HG03108 (cell line): ENCODE measurements at regions not wholly inside any gene's neighbourhood (a gene's known extent, or its start where the extent isn't known, plus 50 kb on each side); places are given as distances from the start of the nearest gene placed in this dataset.
"Not testable (repeated sequence)": the region's sequence is repeated elsewhere in the genome, so short reads cannot be mapped to it uniquely, and the experiment has no call there.

Experiments
- ATAC-seq: cut with Tn5 transposase; IDR thresholded peaks from one replicate; pipeline ENCODE4 v1.9.1; 2021; ENCODE audit warnings: moderate library complexity; ENCODE audit not compliant: unreplicated experiment

DNA sequence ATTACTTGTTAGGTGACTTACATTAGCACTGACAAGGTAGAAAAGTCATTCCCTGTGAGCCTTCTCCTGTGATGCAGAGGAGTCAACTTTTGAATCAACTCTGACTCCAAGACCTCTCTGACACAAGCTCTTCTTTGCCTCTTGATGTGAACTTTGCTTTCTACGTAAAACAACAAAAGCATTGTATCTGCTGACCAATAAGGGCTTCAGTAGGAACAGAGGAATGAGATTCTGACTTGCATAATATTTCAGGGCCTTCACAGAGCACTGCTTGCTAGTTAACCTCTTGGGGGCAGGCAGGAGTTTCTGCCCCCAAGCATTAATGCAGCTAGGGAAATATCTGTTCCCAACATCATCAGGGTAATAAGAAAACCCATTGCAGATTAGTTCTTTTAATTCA, 791.5 kb downstream of the BCL11A start:
- ATAC-seq = no peak

DNA sequence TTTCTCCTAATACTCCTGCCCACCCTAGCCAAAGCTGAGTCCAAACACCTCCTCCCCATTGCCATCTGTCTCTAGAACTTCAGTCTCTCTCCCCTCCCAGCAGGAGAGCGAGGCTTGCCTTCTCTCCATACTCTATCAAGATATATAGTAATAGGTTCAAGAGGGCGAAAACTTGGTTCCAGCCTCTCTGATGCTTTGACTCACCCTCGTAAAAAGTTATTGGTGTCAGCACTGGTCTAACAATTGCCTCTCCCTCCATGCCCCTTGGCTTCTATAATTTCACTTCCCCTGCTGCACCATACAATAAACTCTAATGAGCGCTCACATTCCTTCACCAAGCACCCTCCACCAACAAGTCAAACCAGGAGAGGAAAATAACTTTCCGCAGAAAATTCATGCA, 797.3 kb downstream of the BCL11A start:
- ATAC-seq = no peak

DNA sequence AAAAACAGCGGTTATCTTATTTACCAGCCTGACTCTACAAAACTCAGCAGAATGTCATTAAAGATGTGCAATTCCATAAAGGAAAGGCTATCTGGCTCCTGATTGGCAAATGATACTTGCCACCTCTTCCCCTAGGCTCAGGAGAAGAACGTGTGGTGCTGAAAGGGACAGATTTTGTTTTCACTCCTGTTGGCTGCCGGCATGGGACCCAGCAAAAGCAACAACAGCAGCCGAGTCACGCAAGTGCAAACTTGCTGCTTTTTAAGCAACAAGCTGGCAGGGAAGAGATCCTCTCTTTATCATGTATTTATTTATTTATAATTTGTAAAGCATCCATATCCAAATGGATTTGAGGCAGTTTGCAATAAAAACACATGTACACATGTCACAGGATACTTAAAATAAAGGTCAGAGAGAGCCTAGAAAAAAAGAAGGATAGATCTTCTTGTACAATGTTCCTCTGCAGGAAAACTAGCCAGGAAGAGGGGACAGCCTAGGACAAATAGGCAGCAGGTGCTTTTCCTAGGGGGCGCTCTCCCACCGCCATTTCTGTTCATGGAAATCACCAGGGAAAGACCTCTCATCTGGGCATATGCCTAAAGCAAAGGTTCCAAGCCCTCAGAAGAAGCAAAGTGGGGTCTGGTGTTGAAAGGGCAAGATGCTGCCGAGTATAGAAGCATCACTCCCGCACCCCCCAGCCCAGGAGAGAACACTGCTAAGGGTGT, 799.3 kb downstream of the BCL11A start:
- ATAC-seq = no peak

DNA sequence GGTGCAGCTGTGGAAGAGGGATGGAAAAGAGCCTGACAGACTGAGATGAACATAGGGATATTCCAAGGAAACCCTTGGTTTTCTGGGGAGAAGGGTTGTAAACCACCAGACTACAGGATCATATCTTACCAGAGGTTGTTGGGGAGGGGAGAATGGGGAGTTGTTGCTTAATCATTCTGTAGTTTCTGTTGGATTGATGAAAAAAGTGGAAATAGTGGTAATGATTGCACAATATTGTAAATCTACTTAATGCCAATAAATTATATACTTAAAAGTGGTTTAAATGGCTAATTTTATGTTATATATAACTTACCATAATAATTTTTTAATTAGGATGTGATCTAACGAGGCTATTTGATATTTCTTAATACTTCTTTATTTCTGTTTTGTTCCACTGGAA, 800.9 kb downstream of the BCL11A start:
- ATAC-seq = no peak

DNA sequence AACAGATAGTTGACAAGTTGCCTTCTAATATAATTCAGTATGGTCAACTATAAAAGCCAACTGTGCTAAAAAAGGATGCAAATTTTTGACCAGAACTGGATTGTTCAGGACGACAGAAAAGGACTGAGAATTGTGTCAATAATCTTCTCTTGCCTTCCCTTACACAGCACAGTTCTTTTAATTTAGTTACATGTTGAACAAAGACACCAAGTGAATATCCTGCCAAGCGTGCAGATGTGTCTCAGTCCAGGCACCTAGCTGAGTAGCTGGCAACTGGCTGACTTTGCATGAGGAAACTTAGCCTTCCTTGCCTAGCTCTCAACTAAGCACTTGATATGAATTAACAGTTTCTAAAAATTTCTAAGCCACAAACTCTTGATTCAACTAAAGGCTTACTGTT, 801.4 kb downstream of the BCL11A start:
- ATAC-seq = no peak

DNA sequence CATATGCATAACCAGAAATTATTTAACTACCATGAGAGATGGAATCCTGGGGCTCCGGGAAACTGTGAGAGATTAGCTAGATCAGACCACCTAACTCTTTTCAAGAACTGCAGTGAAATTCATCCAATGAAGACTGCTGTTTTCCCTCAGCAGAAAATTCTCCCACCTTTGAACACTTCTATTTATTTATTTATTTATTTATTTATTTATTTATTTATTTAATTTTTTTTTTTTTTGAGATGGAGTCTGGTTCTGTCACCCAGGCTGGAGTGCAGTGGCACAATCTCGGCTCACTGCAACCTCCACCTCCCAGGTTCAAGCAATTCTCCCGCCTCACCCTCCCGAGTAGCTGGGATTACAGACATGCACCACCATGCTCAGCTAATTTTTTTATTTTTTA, 802.2 kb downstream of the BCL11A start:
- ATAC-seq = not testable (repeated sequence)

DNA sequence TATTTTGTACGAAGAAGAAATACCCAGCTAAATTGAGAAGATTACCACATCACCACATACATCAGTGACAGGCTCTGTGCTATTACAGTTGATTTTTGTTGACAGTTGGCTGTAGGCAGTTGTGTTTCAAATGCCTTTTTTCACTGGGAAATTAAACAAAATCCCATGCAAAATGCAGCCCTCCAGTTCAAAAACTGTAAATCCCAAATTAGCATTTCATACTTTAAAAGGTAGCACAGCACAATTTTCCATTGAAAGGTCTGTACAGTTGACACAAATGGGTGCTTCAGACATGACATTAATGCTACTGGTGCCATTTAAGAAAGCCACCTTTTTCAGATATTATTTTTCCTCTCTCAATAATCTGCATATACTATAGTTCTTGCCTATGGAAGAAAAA, 807.2 kb downstream of the BCL11A start:
- ATAC-seq = no peak

DNA sequence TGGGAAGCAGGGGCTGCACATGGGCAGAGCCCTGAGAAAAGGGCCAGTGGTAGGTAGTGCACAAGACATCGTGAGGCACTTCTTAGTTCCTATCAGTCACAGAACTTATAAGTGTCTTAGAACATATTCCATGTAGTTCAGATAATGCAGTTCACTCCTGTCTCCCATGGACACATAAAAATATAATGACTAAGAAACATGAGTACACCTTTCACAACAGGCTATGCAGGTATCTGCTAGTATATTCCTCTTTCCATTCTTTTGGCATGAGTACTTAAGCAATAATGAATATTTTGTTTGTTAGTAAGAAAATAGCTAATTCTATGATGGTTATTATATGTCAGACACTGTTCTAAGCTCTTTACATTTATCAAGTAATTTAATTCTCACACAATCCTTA, 808.4 kb downstream of the BCL11A start:
- no peak for ATAC-seq

DNA sequence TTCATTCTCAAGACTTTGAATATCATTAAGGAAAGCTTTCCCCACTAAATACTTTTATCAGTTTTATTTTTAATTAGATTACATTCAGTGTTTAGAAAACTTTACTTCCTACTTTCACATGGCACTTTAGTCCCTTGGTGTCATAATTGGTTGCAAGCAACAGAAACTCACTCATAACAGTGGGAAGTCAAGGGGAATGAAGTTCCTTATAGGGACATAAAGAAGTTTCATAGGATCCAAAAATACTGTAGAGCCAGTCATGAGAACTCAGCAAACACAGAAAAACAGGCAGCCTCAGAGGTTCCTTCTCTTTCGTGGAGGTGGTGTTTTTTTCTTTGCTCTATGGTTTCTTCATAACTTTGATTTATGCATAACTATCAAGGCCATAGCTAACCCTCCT, 809.0 kb downstream of the BCL11A start:
- ATAC-seq = no peak

DNA sequence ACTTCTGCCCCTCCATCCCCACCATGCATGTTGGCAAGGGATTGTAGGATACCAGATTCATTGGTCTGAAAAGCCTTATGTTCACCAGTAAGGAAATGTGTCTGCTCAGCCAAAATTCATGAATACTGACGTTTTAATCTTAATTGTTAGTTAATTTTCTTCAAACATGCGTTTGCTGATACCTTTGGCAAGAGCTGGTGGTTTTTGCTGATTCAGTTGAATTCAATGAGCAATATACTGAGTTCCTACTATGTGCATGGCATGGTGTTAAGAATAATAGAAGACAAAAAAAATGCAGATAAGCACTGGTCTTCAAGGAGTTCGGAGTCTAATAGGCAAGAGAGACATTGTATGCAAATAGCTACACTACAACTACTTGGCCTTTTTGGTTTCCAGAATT, 811.6 kb downstream of the BCL11A start:
- ATAC-seq = no peak

DNA sequence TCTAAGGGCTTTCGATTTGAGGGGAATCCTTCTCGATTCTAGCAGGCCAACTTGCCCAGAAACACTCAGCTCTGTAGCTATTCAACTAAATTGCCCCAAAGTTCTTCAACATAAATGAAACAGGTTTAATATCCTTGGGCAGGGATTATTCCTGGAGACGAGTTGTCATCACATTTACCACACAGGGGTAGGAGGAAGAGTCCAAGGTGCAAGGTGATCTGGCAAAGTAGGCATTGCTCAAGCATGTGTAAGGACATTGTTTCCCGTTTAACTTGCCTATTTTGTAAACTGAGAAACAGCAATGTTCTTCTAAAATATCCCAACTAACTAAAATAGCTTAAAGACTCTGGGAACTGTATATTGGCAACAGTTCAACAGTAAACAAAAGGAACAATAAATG, 814.3 kb downstream of the BCL11A start:
- no peak for ATAC-seq

DNA sequence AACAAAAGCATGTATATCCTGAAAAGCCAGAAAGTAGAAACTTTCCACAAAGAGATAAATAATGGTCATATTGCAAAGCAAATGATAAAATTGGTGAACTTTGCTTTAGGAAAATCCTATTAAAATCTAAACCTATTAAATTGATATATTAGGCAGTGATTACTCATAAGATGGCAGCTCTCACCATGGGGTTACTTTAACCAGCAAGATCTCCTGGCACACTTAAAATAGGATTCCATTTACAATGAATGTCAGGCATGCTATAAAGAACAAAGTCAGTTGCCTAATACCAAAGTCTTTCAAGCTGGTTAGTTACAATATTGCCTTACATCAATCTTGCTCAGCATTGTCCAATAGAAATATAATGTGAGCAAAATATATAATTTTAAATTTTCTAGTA, 816.2 kb downstream of the BCL11A start:
- no peak for ATAC-seq

DNA sequence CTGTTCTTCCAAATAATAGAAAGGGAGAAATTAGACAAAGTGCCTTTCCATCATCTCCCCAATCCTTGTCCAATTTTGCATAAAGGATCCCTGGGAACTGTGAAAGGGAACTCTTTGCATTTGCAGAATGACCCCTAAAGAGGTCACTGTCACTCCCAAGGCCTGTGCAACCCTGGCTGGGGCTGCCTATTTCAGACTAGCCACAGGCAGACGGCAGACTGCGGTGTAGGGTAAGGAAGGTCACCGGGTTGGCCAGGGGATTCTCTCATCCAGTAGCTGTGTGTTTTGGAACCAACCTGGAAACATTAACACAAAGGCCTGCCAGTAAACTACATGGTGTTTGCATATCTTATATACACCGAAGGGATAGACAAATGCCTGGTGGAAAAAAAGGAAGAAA, 818.7 kb downstream of the BCL11A start:
- ATAC-seq = no peak

DNA sequence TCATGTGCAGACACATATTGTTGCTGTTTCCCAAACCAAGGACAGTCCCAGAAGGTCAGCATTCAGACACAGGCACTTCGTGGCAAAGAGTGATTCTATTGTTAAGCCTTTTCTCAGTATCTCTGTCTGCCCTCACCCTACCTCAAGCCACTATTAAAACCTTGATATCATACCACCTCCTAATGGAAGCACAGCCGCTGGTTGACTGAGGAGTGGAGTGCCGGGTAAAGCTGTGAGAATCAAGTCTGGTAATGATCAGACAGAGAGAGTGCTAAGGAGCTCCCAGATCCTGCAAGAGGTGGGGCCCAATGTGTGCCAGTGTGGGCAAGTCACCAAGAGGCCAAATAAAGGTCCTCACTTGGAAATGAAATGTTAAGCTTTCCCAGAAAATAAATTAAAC, 819.5 kb downstream of the BCL11A start:
- no peak for ATAC-seq

DNA sequence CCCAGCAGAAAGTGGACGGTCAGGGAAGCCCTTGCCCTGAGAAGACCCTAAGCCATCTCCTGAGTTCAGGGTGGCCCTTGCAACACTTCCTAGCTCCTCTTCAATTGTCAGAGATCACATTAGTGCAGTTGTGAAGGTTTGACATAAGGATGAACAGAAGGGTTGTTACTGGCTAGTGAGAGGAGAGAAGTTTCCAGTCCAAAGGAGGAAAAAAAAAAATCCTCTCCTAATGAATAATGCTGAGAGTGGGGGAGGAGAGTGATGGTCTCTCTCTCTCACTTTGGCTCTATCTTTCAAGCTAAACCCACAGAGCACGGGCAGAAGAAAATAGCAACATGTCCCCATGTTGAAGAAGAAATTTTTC, 819.9 kb downstream of the BCL11A start:
- ATAC-seq = no peak

DNA sequence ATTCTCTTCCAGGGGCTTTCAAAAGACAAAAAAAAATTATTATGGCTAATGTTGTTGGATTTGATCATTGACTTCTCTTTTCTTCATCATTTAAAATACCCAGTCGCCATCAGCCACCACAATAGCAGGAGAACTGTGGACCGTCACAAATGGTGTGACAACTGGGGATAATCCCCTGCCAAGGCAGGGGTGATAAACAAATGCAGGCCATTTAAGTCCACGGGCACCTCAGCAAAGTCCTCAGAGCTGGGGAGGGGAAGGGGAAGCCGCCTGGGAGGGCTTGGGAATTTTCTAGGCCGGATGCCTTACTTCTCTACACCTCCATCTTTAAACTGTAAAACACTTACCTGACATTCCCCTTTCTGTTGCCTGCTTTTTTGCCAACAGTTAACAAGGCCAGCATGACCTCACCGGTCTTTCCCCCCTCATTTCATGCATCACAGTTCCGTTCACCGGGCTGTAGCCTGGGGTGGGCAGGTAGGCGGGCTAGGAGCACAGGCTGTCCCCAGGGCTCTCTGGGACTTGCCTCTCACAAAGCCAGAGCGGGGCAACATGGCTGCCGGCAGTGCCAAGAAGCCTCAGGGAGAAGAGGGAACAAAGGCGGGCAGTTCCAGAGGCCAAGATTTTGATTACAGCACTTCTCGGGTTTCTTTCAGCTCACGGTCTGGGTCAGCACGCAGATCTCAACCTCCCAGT, 820.4 kb downstream of the BCL11A start:
- ATAC-seq = no peak

DNA sequence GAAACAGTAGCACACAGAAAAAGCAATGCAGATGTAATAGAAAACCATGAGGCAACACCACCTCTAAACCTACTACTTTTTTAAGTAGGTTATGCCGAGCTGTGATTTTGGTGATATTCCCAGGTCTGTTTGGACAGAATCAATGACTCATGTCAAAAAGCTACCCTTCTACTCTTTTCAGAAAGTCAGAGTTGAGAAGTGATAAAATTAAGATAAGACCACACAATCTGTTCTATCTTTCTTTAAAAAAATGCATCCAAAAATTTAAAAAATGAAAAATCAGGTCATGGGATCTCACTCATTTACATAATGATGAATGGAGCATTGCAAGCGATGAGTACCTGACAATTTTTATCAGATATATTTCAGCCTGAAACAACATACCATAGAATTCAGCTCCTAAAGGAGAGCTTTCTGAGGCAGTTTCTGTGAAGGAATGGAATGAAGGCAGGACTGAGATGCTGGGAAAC, 826.3 kb downstream of the BCL11A start:
- ATAC-seq = no peak

DNA sequence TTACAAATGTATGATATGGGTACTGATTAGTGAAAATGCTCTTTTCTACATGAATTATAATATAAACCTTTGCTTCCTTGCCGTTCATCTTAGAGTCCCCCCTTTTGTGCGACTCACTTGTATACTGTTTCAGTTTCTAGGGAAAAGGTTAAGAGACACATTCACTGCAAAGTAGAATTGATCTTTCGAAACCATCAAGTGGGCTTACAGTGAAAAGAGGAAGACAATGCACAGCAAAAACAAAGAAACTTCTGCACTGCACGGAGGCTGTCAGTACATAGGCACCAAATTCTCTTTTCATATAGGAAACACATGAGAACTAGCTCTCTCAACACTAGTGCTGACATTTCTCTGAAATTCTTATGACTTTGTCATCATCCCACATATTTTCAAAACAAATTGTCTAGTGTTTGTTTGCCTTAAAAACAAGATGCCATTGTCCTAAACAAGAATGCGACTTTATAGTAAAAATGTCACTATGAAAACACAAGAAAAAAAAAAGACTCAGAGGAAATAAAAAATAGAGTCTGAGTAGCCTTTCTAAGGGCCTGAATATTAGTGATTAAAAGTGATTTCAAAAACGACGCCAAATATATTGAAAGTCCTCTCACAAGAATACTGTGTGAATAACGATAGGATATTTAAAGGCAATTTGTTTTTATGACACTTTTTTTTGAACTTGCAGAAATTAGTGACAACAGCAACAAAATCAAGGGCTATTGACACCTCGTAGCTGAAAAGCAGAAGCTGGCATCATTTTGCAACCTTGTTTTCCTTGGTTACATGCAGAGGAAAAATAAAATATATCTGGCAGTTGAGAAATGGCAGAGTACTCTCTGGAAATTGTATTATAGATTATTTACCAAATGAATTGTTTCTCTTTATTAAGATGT, 827.0 kb downstream of the BCL11A start:
- no peak for ATAC-seq

DNA sequence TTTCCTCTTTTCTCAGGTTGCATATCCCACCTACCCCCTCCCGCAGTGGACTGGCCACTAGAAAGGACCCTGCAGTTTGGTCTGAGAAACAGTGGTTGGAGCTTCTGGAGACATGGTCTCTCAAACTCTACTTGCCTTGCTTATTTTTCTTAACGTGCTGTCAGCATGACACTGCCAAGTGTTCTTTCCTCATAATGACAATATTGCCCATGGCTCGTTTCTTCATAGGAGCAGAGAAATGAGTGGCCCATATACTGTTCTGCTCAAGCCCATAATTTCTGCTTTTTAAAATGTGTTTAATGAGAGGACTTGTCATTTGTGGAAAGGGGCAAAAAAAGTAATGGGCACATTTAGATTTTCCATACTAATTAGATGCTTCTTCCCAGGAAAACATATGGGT, 828.7 kb downstream of the BCL11A start:
- no peak for ATAC-seq

DNA sequence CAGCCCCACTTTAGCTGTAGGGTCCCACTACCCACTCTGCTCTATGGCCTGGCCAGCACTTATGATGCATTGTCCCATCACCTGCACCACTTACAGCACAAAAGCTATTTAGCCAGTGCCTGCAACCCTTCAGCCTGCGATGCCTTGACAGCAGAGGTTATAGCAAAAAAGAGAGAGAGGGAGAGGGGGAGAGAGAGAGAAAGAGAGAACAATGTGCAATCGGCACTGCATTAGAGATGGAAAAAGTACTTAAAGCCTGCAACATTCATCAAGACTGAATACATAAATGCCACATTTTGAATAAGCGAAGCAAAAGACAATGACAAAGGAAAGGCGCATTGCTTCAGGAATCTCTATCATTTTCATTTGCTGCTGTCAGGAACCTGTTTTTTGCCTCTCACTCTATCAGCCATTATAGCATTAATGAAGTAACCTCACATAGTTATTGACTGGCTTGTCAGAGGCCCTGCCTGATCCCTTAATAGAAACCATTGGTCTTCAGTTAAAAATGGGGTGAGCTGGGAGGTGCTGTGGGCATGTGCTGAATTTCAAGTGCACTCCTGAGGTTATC, 833.1 kb downstream of the BCL11A start:
- ATAC-seq = no peak

DNA sequence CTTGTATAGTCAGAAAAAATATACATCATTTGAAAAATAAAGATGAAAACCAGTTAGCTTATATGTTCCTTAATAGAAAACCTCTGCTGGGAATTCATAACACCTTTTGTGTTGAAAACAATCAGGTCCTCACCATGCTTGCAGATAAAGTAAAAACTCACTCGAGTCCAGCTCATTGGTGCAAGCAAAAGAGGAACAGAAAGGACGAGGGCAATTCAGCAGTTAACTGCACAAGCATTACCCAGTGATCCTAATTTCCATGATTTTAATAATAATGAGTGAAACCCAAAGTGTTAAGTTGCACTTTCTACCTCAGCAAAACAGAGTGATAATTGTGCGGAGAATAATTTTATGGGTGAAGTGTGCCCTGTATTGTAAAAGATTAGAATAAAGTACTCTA, 839.9 kb downstream of the BCL11A start:
- ATAC-seq = no peak
